Stimulated activated CD8-positive, alpha-beta memory T cell treated with anti-CD3 and anti-CD28 coated beads, Interleukin-4, amount 100 ng/mL, for 48 hours (primary cell): ENCODE measurements at regions not wholly inside any gene's neighbourhood (a gene's known extent, or its start where the extent isn't known, plus 50 kb on each side); places are given as distances from the start of the nearest gene placed in this dataset.
"Not testable (repeated sequence)": the region's sequence is repeated elsewhere in the genome, so short reads cannot be mapped to it uniquely, and the experiment has no call there.

Experiments
- DNase-seq: peaks from one replicate; pipeline ENCODE4 v3.0.0-alpha.2; 2020

DNA sequence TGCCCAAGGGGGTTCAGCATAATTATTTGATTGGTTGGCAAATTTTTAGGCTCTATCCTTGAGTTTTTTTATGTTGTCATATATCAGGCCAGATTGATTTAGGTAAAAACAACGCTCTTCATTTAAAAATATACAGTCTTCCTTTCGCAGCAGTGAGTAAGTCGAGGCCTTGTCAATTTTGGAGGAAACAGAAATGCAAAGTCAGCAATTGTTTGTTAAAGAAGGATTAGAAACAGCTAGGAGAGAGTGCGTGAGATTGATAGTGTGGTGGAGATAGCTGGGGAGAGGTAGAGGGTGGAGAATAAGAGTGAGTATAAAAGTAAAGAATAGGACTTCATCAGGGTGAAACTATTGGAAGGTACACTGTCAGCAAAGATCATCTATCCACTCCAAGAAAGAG, 830.8 kb downstream of the LUZP2 start:
- no peak for DNase-seq

GRCh38 chr11:25339281-25339680, 842.4 kb downstream of the LUZP2 start:
- DNase-seq, result no peak

- no peak for DNase-seq
Observed at GRCh38 chr11:25349537-25349936, 852.7 kb downstream of the LUZP2 start.

GRCh38 chr11:25350899-25351803, 854.3 kb downstream of the LUZP2 start:
- no peak for DNase-seq

DNA sequence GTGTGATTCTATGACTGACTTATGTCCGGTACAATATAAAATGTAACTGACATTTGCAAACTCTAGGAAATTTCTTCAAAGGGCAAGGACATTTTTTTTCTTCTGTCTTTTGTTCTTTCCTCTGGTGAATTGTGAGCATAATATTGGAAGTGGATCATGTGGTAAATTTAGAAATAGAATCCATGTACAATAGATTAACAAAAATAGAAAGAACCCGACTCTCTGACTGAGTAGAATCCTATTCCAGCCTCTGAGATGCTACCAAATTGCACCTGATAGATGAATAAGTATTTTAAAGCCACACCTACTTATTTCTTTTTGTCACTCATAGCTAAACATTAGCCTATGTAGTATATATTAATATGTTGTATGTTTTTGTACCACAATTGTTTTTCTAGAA, 860.3 kb downstream of the LUZP2 start:
- no peak for DNase-seq

DNA sequence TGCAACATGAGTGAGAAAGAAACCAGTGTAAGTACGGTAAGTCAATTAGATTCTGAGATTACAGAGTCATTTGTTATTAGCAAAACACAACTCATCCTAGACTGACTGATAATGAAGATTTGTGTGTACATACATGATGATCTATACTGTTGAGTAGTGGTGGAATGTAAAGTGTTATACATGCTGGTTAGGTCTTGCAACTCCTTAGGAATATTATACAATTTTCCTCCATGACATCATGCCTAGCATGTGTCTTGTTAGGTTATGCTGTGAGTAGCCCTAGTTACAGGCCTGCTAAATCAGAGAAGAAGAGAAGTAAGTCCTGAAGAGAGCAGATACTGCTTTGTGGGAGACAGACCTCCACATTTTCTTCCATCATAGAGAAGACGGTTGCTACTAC, 880.6 kb downstream of the LUZP2 start:
- no peak for DNase-seq

- no peak for DNase-seq
Observed at GRCh38 chr11:25396847-25397246, 900.0 kb downstream of the LUZP2 start.

GRCh38 chr11:25408146-25408545, 911.3 kb downstream of the LUZP2 start:
- no peak for DNase-seq

- no peak for DNase-seq
Observed at GRCh38 chr11:25415793-25416192, 916.1 kb upstream of the ANO3 start.

- DNase-seq, result no peak
Observed at GRCh38 chr11:25423436-25424199, 908.3 kb upstream of the ANO3 start.

GRCh38 chr11:25432376-25432775, 899.6 kb upstream of the ANO3 start:
- no peak for DNase-seq

DNA sequence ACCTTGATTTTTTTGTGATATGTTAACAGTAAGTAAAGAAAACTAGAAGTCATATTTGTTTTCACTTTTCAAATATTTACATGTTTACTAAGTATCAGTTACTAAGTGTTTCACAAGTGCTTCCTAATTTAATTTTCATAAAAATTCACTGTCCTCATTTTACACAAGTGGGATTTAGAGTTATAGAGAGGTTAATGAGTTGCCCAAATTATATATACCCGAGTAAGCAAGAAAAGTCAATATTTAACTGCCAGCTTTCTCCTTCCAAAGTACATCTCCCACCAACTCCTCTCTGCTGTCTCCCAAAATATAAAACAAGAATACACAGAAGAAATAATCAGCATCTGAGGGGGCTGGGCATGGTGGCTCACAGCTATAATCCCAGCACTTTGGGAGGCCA, 896.7 kb upstream of the ANO3 start:
- DNase-seq, result no peak

- DNase-seq, result no peak
Observed at GRCh38 chr11:25436326-25436725, 895.6 kb upstream of the ANO3 start.

DNA sequence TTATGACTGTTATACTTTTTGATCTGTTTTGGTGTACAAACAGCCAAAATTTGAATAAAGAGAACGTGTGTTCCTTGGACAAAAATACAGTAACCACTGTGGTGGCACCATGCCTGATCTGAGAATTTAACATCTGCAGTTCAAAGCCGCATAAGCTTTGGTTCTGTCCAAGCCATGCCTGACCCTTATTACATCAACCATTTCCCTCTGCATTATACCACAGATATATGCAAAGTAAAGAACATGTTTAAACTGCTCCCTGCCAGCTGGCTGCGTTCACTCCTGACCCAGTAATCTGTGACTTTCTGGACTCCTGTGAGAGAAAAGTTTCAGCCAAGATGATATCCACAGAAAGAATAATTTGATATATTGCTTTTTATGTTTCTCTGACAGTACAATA, 890.5 kb upstream of the ANO3 start:
- no peak for DNase-seq

DNA sequence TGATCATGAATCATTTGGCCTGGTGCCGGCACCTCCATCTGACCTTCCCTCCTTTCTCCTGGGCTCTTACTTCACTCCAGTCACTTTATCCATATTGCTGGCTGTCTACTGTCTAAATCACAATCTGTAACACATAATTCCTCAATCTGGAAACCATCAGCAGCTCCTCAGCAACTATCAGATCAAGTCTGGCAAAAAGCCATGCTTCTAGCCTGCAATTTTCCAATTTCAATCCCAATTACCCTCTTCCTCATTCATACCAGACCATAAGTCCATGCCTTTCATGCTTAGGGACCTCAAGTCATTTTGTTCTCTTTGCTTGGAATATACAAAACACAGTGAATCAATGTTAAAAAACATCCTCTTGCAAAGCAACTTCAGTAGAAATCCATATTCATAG, 882.8 kb upstream of the ANO3 start:
- DNase-seq, result no peak

DNA sequence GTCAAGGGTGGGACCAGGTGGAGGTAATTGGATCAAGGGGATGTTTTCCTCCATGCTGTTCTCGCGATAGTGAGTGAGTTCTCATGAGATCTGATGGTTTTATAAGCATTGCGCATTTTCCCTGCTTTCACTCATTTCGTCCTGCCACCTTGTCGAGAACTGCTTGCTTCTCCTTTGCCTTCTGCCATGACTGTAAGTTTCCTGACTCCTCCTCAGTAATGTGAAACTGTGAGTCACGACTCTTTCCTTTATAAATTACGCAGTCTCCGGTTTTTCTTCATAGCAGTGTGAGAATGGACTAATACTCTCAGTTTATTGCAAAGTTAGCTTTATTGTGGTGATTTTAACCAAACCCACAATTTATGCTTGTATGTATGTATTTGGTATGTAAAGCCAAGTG, 878.5 kb upstream of the ANO3 start:
- DNase-seq, result no peak

- DNase-seq, result no peak
Observed at GRCh38 chr11:25456211-25456610, 875.7 kb upstream of the ANO3 start.

- DNase-seq, result no peak
Observed at GRCh38 chr11:25483915-25484635, 847.9 kb upstream of the ANO3 start.

DNA sequence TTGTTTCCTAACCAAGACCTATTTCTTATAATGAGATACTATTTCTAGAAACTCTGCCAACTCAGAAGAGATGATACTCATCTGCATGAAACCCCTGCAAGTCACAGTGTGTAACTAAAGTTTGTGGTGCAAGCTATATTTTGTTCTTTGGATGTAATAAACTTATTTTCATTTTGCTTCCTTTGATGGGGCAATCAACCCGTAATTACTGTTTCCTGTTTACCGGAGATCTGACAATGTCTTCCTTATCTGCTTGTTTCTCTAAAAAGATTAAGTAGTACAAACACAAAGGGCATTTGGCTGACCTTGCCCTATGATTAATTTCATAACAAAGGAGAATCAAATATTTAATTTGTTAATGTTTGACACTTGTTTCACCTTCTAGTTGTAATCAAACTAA, 846.6 kb upstream of the ANO3 start:
- no peak for DNase-seq

DNA sequence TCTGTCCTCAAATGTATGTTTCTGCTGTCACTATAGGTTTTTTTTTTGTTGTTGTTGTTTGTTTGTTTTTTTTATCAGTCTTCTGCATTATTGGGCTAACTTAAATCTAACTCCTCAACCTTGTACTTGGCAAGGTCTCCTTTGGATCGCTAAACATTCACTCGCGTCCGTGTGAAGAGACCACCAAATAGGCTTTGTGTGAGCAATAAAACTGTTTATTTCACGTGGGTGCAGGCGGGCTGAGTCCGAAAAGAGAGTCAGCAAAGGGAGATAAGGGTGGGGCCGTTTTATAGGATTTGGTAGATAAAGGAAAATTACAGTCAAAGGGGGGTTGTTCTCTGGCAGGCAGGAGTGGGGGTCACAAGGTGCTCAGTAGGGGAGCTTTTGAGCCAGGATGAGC, 845.6 kb upstream of the ANO3 start:
- not testable (repeated sequence) for DNase-seq

GRCh38 chr11:25488176-25488575, 843.8 kb upstream of the ANO3 start:
- not testable (repeated sequence) for DNase-seq

DNA sequence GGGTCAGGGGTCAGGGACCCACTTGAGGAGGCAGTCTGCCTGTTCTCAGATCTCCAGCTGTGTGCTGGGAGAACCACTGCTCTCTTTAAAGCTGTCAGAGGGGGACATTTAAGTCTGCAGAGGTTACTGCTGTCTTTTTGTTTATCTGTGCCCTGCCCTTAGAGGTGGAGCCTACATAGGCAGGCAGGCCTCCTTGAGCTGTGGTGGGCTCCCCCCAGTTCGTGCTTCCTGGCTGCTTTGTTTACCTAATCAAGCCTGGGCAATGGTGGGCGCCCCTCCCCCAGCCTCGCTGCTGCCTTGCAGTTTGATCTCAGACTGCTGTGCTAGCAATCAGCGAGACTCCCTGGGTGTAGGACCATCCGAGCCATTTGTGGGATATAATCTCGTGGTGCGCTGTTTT, 830.5 kb upstream of the ANO3 start:
- DNase-seq, result not testable (repeated sequence)

DNA sequence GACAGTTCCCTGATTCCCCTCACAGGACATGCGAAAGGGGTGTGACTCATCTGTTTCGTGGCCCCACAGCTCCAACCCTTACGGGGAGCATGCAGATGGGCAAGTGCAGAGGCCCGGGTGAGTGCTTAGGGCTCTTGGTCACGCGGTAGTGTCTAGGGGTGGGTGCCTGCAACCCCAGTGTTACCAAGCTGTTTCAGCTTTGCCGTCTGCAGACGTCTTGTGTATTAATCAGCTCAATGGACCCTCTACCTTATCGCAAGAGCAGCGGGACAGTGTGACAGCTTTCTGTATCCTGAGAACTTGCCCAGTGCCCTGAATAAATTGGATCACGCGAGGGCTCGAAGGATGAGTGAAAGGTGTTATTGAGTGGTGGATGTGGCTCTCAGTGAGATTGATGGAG, 816.4 kb upstream of the ANO3 start:
- no peak for DNase-seq

DNA sequence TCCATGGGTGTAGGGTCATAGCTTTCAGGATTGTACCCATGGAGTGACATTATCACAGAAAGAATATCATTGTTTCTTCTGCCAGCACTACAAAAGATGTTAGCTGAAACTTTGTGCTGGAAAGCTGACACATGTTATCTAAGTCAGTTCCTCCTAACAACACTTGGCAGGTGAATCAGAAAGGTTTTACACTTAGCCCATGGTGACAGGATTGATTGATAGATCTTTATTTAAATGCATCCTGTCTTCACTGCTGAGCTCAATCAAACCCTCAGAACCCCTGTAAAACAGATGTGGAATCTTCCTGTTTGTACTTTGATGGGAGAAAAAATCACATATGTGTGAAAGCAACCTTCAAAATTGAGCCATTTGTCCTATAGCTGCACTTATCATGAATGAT, 811.5 kb upstream of the ANO3 start:
- DNase-seq, result no peak
